Endothelial cell of umbilical vein (primary cell): ENCODE measurements at regions not wholly inside any gene's neighbourhood (a gene's known extent, or its start where the extent isn't known, plus 50 kb on each side); places are given as distances from the start of the nearest gene placed in this dataset.

Experiments used
- BruUV-seq: library from RNA; stranded (reverse); fragments of 400-500 nt; replicated peaks from 2 replicates; lab custom pipeline; 2021; lab: Mats Ljungman, UMichigan
- CTCF ChIA-PET: fragments of 300-600, 350-600 bp; sonication (Branson Sonifier 250); formaldehyde crosslinking; loops from one replicate; lab custom pipeline; 2021; ENCODE audit warnings: antibody characterized with exemption, inconsistent platforms; lab: Charles Lee
- POLR2A ChIA-PET: fragments of 300-600, 350-600 bp; sonication (Branson Sonifier 250); formaldehyde crosslinking; loops from one replicate; lab custom pipeline; 2021; ENCODE audit warnings: antibody characterized with exemption, inconsistent platforms; lab: Charles Lee
- DNase-seq: peaks from one replicate; pipeline ENCODE4 v3.0.0-alpha.2; 2011; ENCODE audit warnings: low read depth, low spot score
- FAIRE-seq: peaks from 2 replicates; lab custom pipeline; 2011; peaks lifted over from hg19 to GRCh38; lab: Jason Lieb, UNC
- H2AFZ ChIP-seq: 2 replicates; pipeline ENCODE4 v1.6.0; 2012; ENCODE audit warnings: low read depth, low read length, control low read depth, inconsistent platforms
- H3K27ac ChIP-seq: 2 replicates; pipeline ENCODE4 v1.5.1; 2011; ENCODE audit warnings: low read depth, mild to moderate bottlenecking, control low read depth, low read length, moderate library complexity; ENCODE audit not compliant: insufficient read depth
- H3K27me3 ChIP-seq, 2 experiments: 2 replicates each; pipeline versions ENCODE4 v1.6.0 to v1.6.1; 2011; ENCODE audit warnings: low read length in 2 of 2, mixed read lengths in 1 of 2; ENCODE audit not compliant: control insufficient read depth in 2 of 2, insufficient read depth in 2 of 2
- H3K36me3 ChIP-seq, 2 experiments: 2 replicates in 1 of 2; 3 replicates in 1 of 2; pipeline ENCODE4 v1.5.1; 2011; ENCODE audit warnings: low read length in 2 of 2, mild to moderate bottlenecking in 1 of 2, moderate library complexity in 1 of 2; ENCODE audit not compliant: control insufficient read depth in 2 of 2, insufficient read depth in 2 of 2; ENCODE audit errors: extremely low read depth in 1 of 2
- H3K4me1 ChIP-seq: 3 replicates; pipeline ENCODE4 v1.5.1; 2011; ENCODE audit warnings: mild to moderate bottlenecking, low read length; ENCODE audit not compliant: control insufficient read depth, insufficient read depth; ENCODE audit errors: extremely low read depth
- H3K4me2 ChIP-seq: 2 replicates; pipeline ENCODE4 v1.6.1; 2011; ENCODE audit warnings: low read length, control low read depth, mixed read lengths; ENCODE audit not compliant: insufficient read depth
- H3K4me3 ChIP-seq, 3 experiments: fragments of 200-600 bp in 1 of 3; sonication (generic), shearing (Covaris generic) in 1 of 3; replicated peaks in 1 of 3; 2 replicates each; pipeline ENCODE4 v1.5.1; 2011 to 2016; ENCODE audit warnings: control low read depth in 3 of 3, low read length in 3 of 3, mild to moderate bottlenecking in 2 of 3, inconsistent platforms in 1 of 3, low read depth in 1 of 3, moderate library complexity in 1 of 3; ENCODE audit not compliant: insufficient read depth in 1 of 3
- H3K79me2 ChIP-seq: 2 replicates; pipeline ENCODE4 v1.6.0; 2012; ENCODE audit warnings: low read length, inconsistent platforms; ENCODE audit not compliant: control insufficient read depth, insufficient read depth
- H3K9ac ChIP-seq: replicated peaks from 2 replicates; pipeline ENCODE3; 2011; ENCODE audit warnings: low read length, control low read depth; ENCODE audit not compliant: insufficient read depth; ENCODE audit errors: extremely low read depth
- H3K9me1 ChIP-seq: replicated peaks from 3 replicates; pipeline ENCODE4 v1.6.0; 2011; ENCODE audit warnings: mild to moderate bottlenecking, low read length; ENCODE audit not compliant: control insufficient read depth, insufficient read depth; ENCODE audit errors: extremely low read depth
- H3K9me3 ChIP-seq: replicated peaks from 2 replicates; pipeline ENCODE4 v1.5.1; 2012; ENCODE audit warnings: low read length, inconsistent platforms; ENCODE audit not compliant: control insufficient read depth, insufficient read depth
- H4K20me1 ChIP-seq: replicated peaks from 2 replicates; pipeline ENCODE3; 2011; ENCODE audit warnings: mild to moderate bottlenecking, low read length; ENCODE audit not compliant: control insufficient read depth, insufficient read depth; ENCODE audit errors: extremely low read depth
- EZH2 ChIP-seq: IDR thresholded peaks from 2 replicates; pipeline ENCODE4 v1.6.1; 2012; ENCODE audit warnings: borderline replicate concordance, low read depth, mild to moderate bottlenecking, moderate library complexity, low read length, inconsistent platforms; ENCODE audit not compliant: severe bottlenecking
- FOS ChIP-seq: IDR thresholded peaks from 2 replicates; pipeline ENCODE4 v1.6.1; 2011; ENCODE audit warnings: mild to moderate bottlenecking, low read length, moderate library complexity, borderline replicate concordance; ENCODE audit not compliant: insufficient read depth
- GATA2 ChIP-seq: IDR thresholded peaks from 2 replicates; pipeline ENCODE4 v1.7.0; 2011; ENCODE audit warnings: low read depth, mild to moderate bottlenecking, moderate library complexity, mixed read lengths, low read length; ENCODE audit not compliant: insufficient read length, insufficient read depth
- JUN ChIP-seq: IDR thresholded peaks from 2 replicates; pipeline ENCODE4 v1.6.1; 2011; ENCODE audit warnings: borderline replicate concordance, low read depth; ENCODE audit not compliant: insufficient read length, insufficient read depth
- MYC ChIP-seq: IDR thresholded peaks from one replicate; pipeline ENCODE4 v1.6.1; 2011; ENCODE audit warnings: mild to moderate bottlenecking, low read depth, low read length
- POLR2A ChIP-seq: IDR thresholded peaks from 2 replicates; pipeline ENCODE4 v1.6.1; 2012; ENCODE audit warnings: low read depth, mild to moderate bottlenecking, control low read depth, low read length
- POLR2AphosphoS5 ChIP-seq: IDR thresholded peaks from 2 replicates; pipeline ENCODE4 v1.6.1; 2012; ENCODE audit warnings: low read depth, mild to moderate bottlenecking, control low read depth, low read length, moderate library complexity; ENCODE audit not compliant: insufficient read depth
- dilution Hi-C: fragments of 300-500 bp; cut with MboI; formaldehyde crosslinking; loops from one replicate; pipeline ENCODE4 v1.15.0; 2019; ENCODE audit warnings: low sequenced_read_pairs; ENCODE audit not compliant: extremely low pct_ligation_motif_present
- intact Hi-C: fragments of 100-400 bp; cut with micrococcal nuclease; formaldehyde crosslinking; loops from one replicate; pipeline ENCODE4 v1.10.0; 2022
- TF ChIP-seq, protein P1 (sequence below): IDR thresholded peaks from 2 replicates; pipeline ENCODE4 v1.6.1; 2011; ENCODE audit not compliant: insufficient read depth, insufficient read length
- TF ChIP-seq, protein P2 (sequence below), 2 donors: IDR thresholded peaks; 1 replicate in 1 of 2; 2 replicates in 1 of 2; pipeline ENCODE4 v1.5.1; 2011; ENCODE audit warnings: low read length in 2 of 2, mild to moderate bottlenecking in 2 of 2, moderate library complexity in 2 of 2, control low read depth in 1 of 2, inconsistent platforms in 1 of 2, low read depth in 1 of 2; ENCODE audit not compliant: insufficient read depth in 1 of 2; ENCODE audit errors: extremely low read depth in 1 of 2

GRCh38 chr4:34826660-34827059 lies 1417.7 kb downstream of the ARAP2 start:
- BruUV-seq, result no TSS peak
- Histone ChIP-seq H3K79me2 (no peaks in the 10 kb centered on the region), H3K4me2 (no peak overlapping the region), H3K27me3 (no peaks in the 10 kb centered on the region), H3K4me3 (no peak overlapping the region), H3K27ac (no peak overlapping the region), H3K9me3 (no peaks in the 10 kb centered on the region), H3K36me3 (no peaks in the 10 kb centered on the region), H4K20me1 (no peaks in the 10 kb centered on the region), H3K9me1 (no peaks in the 10 kb centered on the region), H3K9ac (no peak overlapping the region), H2AFZ (no peak overlapping the region), H3K4me1 (no peaks in the 10 kb centered on the region)
- no peak for DNase-seq
- ChIA-PET POLR2A (no interaction called here), CTCF (no interaction called here)
- intact Hi-C loops, result no loop called here
- dilution Hi-C loops, result no loop called here
- FAIRE-seq, result no peak
- TF ChIP-seq, protein P1, sequence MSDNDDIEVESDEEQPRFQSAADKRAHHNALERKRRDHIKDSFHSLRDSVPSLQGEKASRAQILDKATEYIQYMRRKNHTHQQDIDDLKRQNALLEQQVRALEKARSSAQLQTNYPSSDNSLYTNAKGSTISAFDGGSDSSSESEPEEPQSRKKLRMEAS, result no peak
- TF ChIP-seq POLR2A, result no peak
- no peak for TF ChIP-seq MYC
- TF ChIP-seq JUN, result no peak
- no peak for TF ChIP-seq EZH2
- TF ChIP-seq, protein P2, sequence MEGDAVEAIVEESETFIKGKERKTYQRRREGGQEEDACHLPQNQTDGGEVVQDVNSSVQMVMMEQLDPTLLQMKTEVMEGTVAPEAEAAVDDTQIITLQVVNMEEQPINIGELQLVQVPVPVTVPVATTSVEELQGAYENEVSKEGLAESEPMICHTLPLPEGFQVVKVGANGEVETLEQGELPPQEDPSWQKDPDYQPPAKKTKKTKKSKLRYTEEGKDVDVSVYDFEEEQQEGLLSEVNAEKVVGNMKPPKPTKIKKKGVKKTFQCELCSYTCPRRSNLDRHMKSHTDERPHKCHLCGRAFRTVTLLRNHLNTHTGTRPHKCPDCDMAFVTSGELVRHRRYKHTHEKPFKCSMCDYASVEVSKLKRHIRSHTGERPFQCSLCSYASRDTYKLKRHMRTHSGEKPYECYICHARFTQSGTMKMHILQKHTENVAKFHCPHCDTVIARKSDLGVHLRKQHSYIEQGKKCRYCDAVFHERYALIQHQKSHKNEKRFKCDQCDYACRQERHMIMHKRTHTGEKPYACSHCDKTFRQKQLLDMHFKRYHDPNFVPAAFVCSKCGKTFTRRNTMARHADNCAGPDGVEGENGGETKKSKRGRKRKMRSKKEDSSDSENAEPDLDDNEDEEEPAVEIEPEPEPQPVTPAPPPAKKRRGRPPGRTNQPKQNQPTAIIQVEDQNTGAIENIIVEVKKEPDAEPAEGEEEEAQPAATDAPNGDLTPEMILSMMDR (IDR thresholded peaks at IDR 0.05; ENCODE audit: extremely low read depth in 1 of 2, insufficient read depth in 1 of 2, low read depth in 1 of 2, low read length in 2 of 2), result no peak
- no peak for TF ChIP-seq POLR2AphosphoS5
- TF ChIP-seq GATA2, result no peak
- no peak for TF ChIP-seq FOS
